ENCODE measurements at regions not wholly inside any gene's neighbourhood (a gene's known extent, or its start where the extent isn't known, plus 50 kb on each side); places are given as distances from the start of the nearest gene placed in this dataset.

DNA sequence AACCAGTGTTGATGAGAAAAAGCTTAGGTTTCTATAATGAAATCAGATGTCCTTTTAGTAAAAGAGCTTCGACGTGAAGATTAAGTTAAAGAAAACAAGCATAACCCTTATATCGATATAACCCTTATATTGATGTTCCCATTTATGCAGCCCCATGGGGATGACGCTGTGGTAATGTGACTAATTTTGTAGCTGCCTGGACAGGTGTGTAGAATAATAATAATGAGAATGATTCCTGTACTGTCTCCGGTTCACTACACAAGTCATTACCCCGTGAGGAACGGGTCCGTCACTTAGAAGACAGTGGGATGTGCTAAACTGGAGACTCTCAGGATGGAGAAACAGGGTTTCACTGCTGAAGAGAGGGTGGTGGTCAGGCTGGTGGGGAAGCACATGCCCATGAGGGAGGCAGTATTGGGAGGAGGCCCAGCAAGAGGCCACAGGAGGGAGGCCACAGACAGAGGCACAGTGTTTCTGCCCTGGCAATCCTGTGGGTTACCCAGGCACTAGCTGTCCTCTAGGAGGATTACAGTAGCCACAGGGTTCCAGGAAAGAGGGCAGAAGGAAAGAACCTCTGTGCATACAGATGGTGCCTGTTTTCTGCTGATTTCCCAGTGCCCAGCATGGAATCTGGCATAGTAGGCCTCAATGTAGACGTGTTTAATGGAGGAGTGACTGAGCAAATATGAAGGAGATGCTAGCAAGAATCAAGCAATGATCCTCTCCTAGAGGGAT is 191.1 kb upstream of the TSC22D2 start:
- no peak for DNase-seq (ENCODE audit: low read depth)

DNA sequence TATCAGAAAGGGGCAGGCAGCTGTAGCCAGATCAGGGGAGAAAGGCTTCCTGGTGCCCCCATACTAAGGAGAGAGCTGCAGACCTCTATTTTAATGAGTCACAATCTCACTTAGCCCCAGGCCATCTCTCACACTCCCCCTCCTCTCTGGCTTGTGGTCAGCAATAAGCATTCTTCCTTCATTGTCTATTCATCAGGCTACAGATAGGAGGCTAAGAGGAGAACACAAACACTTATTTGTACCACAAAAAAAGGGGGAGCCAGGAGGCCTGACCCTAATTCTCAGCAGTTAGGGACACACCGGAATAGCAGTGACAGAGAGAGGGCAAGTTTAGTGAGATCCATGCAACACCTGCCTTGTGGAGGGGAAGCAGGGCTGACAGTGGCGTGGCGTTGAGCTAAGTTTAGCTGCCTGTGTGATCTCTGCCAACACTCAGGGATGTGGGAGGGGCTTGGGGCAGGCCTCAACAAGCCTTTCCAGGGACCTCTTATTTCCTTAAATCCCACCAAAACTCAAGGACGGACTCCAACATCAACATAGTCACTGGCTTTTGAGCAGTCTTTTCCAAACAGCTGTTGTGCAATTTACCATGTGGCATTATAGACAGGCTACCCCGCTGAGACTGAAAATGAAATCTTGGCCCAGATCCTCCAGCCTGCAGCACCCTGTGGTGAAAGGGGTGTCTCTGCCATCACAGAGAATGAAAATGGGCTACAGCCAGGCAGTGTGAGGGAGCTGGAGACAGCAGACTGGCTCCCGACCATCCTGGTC is 191.9 kb upstream of the TSC22D2 start:
- no peak for DNase-seq (ENCODE audit: low read depth)

DNA sequence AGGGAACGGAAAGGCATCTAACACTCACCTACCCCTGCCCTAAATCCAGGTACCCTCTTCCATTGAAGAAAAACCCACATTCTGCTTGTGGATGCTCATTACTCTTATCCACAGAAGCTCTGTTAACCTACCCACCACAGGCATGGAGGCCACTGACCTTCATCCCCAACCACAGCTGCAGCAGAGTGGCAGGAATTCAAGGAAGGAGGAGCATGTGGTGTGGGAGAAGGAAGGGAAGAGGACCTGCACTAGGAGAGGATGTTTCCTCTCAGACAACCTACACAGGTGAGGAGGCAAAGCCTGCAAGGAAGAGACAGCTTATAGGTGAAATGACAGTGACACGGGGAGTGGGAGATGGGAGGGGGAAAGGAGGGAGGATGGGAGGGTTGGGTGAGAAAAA is 192.5 kb upstream of the TSC22D2 start:
- DNase-seq (ENCODE audit: low read depth): no peak

DNA sequence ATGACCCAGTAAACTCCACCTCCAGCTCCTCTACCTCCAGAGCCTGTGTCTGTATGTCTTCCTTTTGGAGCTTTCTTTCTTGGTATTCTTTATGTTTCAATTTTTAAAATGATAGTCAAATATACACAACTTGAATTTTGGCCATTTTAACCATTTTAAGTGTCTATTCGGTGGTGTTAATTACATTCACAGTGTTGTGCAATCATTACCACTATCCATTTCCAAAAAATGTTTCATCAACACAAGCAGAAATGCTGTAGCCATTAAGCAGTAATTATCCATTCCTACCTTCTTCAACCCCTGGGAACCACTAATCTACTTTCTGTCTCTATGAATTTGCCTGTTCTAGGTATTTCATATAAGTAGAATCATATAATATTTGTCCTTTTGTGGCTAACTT is 194.5 kb upstream of the TSC22D2 start:
- DNase-seq (ENCODE audit: low read depth): no peak

DNA sequence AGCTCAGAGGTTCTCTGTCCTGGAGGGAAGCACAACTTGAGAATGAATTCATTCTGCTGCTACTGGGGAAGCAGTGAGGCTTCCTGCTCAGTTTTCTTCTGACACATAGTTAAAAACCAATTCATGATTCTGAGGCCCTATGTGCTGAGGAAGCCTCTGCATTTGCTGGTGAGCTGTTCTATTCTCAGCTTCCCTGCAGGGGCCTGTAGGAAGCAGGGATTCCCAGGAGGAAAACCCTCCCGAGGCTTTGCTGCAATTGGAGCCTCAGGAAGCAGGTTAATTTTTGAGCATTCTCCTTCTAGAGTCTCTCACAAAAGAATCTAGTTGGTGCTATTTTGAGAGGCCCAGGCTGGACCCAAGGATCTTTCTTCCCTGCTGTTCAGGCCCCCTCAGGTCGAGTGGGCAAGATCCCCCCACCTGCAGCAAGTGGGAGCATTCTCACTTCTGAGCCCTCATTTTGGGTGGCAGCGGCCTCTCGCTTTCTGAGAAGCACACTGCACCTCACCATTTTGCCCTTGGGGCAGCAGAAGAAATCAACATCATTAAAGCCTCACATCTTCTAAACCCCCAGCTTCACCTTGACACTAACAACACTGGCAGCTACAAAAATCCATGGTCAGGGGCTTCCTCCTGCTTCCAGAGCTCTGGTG is 197.5 kb upstream of the TSC22D2 start:
- DNase-seq (ENCODE audit: low read depth): no peak

DNA sequence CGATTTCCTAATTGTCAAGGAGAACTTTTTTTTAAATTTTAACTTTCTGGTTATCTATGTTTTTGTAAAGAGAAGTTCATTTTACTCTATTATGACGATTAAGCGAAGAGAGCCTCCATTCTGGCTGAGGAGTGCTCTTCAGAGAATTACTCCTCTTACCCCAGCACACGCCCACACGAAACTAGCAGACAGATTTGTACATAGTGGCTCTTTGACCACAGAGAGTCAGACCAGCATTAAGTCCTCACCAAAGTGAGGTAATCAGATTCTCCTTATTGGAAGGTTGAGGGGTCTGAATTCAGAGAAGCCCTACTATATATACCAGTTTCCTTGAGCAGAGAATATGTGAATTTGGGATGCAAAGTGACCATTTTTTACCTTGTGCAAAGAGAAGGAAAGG is 204.8 kb upstream of the TSC22D2 start:
- DNase-seq (ENCODE audit: low read depth): no peak

DNA sequence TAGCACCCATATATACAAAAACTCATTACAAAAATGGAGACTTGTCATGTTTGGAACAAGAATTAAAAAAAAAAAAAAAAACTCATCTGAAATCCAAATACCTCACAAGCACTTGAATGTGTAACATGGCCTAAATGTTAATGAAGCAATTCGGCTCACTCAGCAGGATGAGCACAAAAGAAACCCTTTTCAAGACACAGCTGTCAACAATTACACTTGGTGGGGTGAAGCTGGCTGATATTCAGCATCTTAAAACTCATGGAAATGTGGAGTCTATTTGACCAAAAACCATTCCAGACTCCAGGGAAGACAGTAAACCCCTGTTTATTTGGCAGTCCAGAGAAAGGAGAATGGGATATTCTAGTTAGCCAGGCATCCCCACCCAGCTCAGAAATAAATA is 205.4 kb upstream of the TSC22D2 start:
- no peak for DNase-seq (ENCODE audit: low read depth)

DNA sequence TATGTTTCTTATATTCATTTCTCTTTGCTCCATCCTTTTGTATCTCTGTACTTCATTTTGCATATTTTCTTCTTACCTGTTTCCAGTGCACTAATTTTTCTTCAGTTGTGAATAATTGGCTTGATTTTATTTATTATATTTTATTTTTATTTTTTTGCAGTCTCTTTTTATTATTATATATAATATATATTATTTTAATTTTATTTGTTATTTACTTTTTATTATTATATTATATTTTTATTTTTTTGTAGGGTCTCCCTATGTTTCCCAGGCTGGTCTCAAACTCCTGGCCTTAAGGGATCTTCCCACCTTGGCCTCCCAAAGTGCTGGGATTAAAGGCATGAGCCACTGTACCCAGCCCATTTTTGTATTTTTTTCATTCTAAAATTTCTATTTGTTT is 213.1 kb upstream of the TSC22D2 start:
- no peak for DNase-seq (ENCODE audit: low read depth)

DNA sequence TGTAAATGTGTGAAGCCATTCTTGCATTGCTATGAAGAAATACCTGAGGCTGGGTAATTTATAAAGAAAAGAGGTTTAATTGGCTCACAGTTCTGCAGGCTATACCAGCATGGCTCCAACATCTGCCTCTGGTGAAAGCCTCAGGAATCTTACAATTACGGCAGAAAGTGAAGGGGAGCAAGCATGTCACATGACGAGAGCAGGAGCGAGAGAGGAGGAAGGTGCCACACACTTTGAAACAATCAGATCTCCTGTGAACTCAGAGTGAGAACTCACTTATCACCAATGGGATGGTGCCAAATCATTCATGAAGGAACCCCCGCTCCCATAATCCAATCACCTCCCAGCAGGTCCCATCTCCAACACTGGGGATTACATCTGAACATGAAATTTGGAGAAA is 213.6 kb upstream of the TSC22D2 start:
- no peak for DNase-seq (ENCODE audit: low read depth)

DNA sequence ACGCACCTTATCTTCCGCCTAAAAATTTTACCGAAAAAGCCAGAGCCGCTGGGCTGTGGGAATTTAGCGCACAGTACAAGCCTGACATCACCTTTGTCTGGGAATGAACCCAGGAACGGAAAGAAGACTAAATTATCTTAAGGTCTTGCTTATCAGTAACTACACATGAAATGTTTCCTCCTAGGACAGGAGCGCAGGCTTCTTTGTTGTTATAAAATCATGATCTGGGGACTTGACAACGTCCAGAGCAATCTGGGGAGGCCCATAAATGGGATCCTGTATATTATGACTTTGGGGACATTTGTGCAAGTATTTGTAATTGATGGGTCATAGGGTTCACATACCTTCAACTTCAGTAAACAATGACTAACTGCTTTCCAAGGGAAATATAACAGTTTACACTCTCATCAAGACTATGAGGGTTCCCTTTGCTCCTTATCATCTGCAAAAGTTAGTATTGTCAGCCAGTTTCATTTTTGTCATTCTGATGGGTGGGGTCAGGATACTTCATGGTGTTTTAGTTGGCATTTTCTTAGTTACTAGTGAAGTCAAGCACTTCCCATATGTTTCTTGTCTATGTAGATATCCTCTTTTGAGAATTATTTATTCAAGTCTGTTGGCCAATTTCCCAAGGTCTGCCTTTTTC is 213.9 kb upstream of the PFN2 start:
- no peak for DNase-seq (ENCODE audit: low read depth)

DNA sequence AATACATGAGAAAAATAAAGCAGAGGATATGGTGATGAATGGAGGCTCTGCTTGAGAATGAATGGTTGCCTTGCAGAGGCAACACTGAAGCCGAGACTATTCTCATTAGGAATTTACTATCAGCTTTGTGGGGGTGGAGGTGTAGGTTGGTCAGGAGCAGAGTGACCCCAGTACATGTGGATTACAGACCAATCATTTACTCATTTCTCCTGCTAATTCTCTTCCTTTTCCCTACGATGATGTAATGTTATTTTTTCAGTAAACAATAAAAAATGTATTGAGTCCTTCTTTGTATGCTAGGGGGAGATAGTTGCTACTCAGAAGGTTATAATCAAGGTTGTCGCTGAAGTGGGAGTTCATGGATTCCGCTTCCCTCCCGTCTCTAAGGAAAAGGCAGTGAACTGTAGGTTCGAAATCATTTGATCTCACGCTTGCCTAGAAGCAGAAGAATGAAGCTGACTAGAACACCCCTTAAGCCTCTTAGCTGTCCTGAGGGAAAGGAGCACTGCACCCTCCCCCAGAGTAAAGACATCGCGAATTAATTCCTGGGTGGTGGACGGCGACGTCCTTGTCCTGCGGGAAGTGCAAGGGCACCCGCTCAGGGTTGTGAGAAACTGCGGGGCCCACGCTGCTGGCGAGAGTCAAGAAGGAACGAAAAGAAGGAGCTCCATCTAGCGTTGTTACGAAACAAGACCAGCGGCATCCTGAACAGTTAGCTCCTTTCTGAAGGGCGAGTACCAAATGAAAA is 213.2 kb upstream of the PFN2 start:
- DNase-seq (ENCODE audit: low read depth): peak; percentile 5

DNA sequence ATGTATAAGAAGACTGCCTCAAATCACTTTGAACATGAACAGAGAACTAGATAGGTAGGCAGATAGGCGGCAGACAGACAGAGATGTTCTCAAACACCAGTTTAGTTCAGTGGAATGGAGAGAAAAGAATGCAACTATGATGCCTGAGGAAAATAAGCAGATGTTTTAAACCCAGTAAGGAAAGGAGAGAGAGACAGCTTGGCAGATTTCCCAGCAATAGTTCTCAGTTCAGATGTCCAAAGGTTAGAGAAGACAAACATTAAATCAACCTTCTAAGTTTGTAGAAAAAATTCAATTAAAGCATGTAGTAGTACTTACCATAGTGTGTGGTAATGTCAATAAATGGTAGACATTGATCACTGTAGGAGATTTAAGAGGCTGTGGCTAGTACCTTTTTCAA is 209.6 kb upstream of the PFN2 start:
- no peak for DNase-seq (ENCODE audit: low read depth)

DNA sequence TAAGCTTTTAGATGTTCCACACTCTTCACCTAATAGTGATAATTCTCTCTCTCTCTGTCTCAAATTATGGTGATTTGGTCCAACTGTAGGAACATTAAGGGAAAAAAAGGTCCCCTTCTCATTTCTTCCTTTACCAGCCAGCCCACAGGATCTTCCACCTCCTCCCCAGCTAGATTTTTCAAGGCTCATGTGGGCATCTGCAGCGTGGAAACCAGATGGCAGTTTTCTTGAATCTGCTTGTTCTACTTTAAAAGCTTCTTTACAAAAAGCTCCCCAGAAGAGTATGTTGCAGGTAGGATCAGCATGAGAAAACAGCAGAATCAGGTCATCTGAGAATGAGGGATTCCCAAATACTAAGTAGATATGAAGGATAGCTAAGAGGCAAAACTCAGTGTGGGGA is 208.6 kb upstream of the PFN2 start:
- no peak for DNase-seq (ENCODE audit: low read depth)

DNA sequence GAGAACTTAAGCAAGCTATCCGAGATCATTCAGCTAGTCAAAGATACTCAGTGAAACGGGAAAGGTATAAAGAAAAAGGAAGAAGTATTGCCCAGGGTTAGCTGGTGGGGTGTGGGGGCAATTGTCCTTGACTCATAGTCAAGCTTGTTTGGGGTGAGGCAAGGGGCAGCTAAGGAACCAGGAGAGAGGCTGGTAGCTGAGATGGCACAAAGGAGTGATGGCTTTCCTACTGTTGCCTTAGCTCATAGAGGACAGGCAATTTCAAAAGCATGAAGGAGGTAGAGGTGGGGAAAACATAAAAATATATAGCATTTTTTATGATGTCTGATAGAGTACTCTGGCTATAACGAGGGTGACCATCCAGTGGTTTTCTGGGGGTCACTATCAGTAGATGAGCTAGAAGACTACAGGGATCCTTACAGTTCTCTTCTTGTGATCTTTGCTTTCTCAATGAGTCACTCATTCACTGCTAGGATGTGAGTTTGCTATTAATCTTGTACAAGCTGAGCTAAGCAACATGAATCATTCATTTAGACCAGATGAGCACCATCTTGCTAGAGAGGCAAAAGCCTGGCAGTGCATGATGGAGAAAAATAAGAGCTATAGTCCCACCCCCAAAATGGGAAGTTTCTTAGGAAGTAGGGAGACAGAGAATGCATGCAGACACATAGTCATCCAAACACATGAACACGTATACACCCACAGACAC is 207.1 kb upstream of the PFN2 start:
- no peak for DNase-seq (ENCODE audit: low read depth)

DNA sequence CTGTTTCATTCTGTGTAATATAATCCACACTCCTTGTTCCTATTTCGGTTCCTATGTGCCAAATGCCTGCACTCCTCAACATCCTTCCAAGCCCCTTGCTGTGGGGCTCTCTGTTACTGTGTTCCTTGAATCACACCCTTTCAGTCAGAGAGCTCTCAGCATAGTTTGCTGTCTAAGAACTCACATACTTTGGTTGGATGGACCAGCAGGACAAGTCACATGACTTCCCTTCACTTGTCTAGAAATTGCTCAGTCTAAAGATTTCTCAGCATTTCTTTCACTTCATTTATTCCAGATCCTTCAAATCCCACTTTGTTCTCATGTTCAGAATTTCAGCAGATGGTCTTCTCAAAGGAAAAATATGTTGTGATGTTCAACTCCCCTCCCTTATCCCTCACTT is 203.5 kb upstream of the PFN2 start:
- DNase-seq (ENCODE audit: low read depth): no peak

DNA sequence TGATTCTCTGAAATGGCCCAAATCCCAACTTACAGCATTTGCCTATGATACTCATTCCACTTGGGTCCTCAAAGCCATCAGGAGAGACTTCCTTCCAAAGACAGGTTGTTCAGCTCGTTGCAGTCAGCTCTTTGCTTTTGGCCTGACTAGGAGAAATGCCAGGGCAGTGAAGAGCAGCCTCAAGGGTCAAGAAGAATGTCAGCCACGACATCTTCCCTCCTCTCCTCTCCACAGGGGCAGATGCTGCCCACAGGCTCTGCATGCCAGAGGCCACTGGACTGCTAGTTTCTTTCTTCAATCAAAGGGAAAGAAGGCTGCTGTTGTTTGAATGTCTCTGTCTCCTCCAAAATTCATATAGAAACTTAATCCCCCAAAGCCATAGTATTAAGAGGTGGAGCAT is 201.7 kb upstream of the PFN2 start:
- DNase-seq (ENCODE audit: low read depth): no peak

DNA sequence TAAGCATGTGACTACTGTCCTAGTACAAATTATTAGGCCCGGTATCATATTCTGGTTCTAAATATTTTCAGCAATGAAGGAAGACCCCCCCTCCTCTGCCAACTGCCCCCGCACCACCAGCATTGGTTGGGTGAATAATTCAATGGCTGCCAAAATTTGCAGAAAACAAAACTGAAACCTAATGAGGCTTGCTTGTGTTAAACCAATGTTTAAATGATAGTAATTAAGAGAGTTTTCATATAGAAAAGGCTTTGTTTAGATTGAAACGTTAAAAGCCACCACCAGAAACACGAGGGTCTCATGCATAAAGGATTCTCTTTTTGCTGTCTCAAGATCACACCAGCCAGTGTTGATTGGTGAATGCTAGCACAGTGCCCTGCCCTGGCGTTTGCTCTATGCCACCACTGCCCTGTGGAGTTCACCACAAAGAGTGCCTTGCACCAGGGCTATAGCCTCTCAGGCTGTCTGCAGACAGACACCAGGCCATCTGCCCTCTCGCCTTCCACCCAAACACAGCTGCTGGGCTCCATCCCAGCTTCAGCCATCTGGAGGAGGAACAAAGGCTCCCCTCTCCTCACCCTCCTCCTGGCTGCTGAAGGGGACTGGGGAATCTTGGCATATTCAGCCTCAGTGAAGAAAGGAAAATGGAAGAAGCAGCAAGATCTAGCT is 200.3 kb upstream of the PFN2 start:
- DNase-seq (ENCODE audit: low read depth): no peak

DNA sequence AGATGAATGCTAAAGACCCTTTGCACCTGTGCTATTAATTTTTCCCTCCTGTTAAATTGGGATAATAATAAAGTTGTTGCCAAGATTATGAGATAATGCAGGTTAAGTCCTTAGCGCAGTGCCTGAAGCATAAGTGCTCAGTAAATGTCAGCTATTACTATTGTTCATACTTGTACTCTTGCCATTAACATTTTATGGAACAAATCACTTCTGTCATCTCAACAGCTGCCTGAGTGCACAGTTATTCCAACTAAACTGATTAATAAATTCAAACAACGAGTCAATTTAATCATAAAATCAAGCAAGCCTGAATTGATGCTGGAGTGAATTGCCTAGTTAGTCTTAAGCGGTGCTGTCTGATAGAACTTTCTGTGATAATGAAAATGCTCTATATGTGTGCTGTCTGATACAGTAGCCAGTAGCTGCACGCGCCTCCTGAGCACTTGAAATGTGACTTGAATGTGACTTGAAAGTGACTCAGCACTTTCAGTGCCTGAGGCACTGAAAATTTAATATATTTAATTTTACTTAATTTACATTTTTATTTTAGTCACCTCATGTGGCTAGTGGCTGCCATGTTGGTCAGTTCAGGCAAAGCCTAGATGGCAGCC is 198.7 kb upstream of the PFN2 start:
- DNase-seq (ENCODE audit: low read depth): no peak

DNA sequence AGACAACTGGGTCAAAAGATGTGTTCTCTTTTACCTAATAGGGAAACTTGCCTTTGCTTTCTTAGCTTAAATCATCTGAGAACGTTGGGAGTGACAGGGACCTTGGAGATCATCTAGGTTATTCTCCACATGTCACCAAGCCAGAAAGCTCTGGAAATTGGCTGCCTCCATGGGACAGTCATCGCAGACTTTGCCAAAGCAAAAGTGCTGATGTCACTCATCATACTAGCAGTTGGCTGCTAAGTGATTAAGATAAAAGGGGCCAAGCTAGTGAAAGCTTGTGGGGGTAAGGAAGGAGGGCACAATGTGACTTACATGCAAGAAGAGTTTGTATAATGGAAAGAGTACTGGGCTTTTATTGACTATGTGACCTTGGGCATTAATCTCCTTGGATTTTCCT is 198.0 kb upstream of the PFN2 start:
- DNase-seq (ENCODE audit: low read depth): no peak

DNA sequence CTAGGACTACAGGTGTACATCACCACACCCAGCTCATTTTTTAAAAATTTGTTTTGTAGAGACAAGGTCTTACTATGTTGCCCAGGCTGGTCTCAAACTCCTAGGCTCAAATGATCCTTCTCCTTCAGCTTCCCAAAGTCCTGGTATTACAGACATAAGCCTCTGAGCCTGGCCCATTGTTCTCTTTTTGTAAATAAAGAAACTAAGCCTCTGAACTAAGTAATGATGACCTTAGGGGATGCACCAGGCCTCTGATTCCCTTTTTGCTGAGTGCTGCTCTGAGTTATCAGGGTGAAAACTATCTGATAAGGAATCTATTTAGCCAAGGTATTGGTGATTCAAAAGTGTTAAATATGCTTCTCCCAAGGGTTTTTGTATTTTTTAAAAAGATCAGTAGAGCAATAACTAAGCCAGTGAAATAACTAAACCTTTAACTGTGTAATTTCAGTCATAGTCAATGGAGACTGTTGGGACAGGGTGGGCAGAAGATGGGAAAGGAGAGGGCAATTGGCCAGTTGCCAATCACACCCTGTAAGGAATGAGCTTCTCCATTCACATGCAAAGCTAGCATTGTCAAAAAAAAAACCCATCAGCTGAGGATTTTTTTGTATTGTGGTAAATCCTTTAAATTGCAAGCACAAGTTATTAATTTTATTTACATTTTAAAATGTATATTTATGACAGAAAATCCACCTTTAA is 194.8 kb upstream of the PFN2 start:
- DNase-seq (ENCODE audit: low read depth): no peak

All from stimulated activated CD8-positive, alpha-beta memory T cell treated with anti-CD3 and anti-CD28 coated beads, Interleukin-4, amount 100 ng/mL, for 24 hours (primary cell).